HFF-Myc (cell line): ENCODE measurements at regions not wholly inside any gene's neighbourhood (a gene's known extent, or its start where the extent isn't known, plus 50 kb on each side); places are given as distances from the start of the nearest gene placed in this dataset.
"Not testable (repeated sequence)": the region's sequence is repeated elsewhere in the genome, so short reads cannot be mapped to it uniquely, and the experiment has no call there.

Experiments
- DNase-seq: peaks from one replicate; pipeline ENCODE4 v3.0.0-alpha.2; 2011; ENCODE audit warnings: low read depth; ENCODE audit errors: extremely low read depth
- H3K4me3 ChIP-seq: replicated peaks from 2 replicates; pipeline ENCODE4 v1.5.1; 2011; ENCODE audit warnings: low read depth, mild to moderate bottlenecking, control low read depth, low read length
- CTCF ChIP-seq: IDR thresholded peaks from 2 replicates; pipeline ENCODE4 v1.5.1; 2012; ENCODE audit warnings: mild to moderate bottlenecking, low read depth, low read length, control low read depth; ENCODE audit errors: missing control alignments

DNA sequence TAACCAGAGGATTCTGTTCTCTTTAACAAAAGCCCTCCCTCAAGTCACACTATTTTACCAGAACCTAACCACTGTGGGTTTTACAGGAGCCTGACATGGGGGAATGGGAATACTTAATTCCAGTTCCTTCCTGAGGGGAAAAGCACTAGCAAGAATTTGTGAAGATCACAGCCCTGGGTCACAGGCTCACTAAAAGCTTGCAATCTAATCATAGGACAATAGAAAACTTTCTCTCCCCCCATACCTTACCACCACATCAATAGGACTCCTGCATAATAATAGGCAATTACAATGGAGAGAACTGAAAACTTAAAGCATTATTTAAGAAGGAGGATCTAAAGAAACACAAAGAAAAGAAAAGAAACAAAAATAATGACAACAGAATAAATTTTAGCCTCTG lies 225.8 kb upstream of the ZNF804A start:
- no peak for DNase-seq
- no peak overlapping the region for H3K4me3 ChIP-seq
- TF ChIP-seq CTCF: no peak

- DNase-seq: no peak
- no peak overlapping the region for H3K4me3 ChIP-seq
- no peak for TF ChIP-seq CTCF
These were observed 203.7 kb upstream of the ZNF804A start for GRCh38 chr2:184394642-184395041.

DNA sequence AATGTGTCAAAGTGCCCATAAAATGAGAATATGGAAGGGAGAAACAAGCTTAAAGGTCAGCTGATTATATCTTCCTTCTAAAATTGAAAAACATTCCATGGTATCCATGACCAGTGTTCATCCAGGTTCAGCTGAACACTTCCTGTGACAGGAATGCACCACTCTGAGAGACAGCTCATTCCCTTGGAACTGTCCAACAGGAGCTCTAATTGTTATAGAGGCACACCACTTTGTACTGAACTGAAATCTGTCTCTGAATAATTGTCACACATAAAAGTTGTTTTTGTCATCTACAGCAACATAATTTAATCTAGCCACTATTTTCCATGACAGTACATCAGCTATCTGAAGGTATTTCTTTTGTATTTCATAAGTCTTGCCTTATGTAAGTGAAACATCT lies 195.9 kb upstream of the ZNF804A start:
- no peak for TF ChIP-seq CTCF
- no peak overlapping the region for H3K4me3 ChIP-seq
- DNase-seq: no peak

DNA sequence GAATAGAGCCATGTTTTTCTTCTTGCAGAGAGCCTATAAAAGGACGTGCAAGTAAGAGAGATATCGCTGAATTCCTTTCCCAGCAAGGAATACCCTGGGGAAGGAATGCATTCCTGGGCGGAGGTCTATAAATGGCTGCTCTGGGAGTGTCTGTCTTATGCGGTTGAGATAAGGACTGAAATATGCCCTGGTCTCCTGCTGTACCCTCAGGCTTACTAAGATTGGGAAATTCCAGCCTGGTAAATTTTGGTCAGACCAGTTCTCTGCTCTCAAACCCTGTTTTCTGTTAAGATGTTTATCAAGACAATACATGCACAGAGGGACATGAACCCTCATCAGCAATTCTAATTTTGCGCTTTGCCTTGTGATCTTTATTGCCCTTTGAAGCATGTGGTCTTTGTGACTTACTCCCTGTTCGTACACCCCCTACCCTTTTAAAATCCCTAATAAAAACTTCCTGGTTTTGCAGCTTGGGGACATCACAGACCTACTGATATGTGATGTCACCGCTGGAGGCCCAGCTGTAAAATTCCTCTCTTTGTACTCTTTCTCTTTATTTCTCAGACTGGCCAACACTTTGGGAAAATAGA lies 191.2 kb upstream of the ZNF804A start:
- not testable (repeated sequence) for DNase-seq

DNA sequence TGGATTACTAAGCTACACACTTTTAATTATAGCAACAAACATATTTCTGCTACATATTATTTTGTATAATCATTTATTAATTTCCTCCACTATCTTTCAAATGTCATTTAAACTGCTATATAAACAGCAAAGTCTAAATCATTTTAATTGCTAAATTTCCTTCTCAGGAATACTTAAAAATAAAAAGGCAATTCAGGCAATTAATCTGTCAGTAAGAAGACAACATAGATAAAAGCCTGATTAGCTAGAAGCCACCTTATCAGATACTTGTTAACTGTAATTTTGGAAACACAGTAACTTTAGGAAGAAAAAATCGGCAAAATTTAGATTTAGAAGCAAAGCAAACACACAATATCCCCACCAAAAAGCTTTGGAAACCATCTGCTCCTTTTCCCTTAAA lies 188.2 kb upstream of the ZNF804A start:
- no peak overlapping the region for H3K4me3 ChIP-seq
- DNase-seq: no peak
- TF ChIP-seq CTCF: no peak

More for the DNA sequence above, 191.2 kb upstream of the ZNF804A start:
- not testable (repeated sequence) for H3K4me3 ChIP-seq

- DNase-seq: no peak
- no peak for TF ChIP-seq CTCF
- no peak overlapping the region for H3K4me3 ChIP-seq
These were observed 185.1 kb upstream of the ZNF804A start for GRCh38 chr2:184413221-184413620.

DNA sequence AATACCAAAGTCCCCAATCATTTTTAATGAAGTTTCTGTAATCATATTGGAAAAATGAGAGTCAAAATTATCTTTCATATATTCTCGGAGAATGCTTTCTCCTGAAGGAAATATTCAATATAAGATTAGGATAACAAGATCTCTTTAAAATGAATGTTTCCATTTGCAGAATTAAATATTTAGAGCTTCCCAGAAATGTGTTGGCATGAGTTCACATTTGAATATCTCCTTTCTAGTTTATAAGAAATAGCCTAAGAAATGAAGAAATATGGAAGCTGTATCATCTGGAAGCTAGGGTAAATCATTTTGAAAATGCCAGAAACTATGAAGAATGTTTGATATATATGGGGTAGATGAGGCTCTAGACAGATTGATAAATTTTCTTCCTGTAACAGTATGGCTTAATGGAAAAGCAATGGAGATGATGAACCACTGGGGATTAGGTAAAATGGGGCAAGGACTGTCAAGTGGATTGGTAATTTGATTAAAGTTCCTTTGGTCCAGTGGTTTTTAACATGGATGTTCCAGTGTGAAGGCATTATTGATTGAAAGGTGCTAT lies 184.6 kb upstream of the ZNF804A start:
- no peak for DNase-seq
- H3K4me3 ChIP-seq: no peak overlapping the region
- no peak for TF ChIP-seq CTCF
